GM18526 (cell line): ENCODE measurements at regions not wholly inside any gene's neighbourhood (a gene's known extent, or its start where the extent isn't known, plus 50 kb on each side); places are given as distances from the start of the nearest gene placed in this dataset.
A peak's percentile ranks its signal among the peaks of the same experiment; 100 is the strongest.

Experiments used
- POLR2A ChIP-seq: IDR thresholded peaks from 3 replicates; pipeline ENCODE4 v1.6.1; 2011; ENCODE audit not compliant: insufficient read length; ENCODE audit errors: extremely low read depth

DNA sequence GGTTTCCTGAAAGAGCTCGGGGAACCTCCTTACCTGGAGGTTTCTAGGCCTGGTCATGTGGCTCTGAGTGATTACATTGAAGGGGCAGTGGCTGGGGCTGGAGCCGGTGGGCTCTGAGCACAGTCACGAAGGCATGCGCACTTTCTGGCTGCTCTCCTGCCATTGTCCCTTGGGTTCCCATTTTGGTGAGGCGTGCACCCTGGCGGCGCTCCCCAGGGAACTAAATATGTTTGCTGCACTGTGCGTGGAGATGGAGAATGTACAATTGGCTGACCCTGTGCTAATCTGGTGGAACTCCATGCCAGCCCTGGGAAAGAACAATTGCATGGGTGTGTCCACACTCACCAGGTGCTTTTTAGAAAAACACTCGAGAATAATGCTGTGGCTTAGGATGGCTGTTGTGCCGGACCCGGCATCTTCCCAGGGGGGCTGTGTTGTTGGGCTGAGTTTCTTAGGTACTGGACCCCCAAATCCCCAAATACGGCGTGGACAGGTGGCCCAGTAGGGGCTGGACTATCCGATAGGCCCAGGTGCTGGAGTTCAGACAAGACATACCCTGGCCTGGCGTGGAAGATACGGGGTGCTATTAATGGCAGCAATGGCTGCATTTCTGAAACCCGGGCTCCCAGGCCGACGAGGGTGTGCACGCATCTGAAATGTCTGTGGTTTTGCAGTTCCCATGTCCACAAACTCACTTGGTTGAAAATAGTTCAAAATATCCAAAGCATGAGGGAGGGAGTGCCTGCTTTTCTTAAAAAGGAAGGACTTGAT, 230.5 kb downstream of the SEC14L1 start:
- TF ChIP-seq POLR2A: no peak

DNA sequence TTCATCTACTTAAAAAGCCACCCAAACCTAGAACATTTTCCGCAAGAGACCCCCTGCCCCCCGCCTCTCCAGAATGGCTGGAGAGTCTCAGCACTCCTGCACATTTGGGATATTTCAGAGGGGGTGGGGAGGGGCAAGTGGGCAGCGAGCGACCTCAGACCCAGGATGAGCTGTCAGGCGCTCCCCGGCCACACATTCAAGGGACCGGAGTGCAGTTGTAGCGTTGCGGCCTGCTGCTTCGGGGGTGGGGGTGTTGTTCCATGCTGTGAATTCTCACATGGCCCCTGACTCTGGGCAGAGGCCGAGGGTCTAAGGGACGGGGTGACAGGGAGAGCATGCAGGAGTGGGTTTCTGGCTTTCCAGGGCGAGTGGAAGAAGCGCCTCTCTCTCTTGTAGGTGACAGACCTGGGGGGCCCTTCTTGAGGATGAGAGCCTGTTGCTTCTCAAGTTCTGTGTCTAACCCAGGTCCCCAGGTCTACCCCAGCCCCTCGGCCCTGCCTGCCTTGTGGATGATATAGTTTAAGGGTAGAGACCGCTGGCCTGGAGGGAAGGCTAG, 231.2 kb downstream of the SEC14L1 start:
- no peak for TF ChIP-seq POLR2A

DNA sequence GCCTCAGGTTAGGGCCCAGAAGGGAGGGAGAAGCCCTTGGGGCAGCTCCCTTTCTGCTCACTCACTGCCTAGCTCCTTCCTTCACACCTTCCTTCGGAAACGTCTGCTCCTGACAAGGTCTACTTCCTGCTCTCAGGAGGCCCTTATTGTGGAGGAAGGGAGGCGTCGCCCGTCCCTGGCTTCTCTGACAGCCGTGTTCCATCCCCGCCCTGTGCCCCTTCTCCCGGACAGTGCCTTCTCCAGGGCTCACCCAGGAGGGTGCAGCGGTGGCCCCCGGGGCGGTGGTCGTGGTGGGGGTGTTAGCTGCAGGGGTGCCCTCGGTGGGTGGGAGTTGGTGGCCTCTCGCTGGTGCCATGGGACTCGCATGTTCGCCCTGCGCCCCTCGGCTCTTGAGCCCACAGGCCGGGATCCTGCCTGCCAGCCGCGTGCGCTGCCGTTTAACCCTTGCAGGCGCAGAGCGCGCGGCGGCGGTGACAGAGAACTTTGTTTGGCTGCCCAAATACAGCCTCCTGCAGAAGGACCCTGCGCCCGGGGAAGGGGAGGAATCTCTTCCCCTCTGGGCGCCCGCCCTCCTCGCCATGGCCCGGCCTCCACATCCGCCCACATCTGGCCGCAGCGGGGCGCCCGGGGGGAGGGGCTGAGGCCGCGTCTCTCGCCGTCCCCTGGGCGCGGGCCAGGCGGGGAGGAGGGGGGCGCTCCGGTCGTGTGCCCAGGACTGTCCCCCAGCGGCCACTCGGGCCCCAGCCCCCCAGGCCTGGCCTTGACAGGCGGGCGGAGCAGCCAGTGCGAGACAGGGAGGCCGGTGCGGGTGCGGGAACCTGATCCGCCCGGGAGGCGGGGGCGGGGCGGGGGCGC, 231.9 kb downstream of the SEC14L1 start:
- TF ChIP-seq POLR2A: peak; percentile 29

DNA sequence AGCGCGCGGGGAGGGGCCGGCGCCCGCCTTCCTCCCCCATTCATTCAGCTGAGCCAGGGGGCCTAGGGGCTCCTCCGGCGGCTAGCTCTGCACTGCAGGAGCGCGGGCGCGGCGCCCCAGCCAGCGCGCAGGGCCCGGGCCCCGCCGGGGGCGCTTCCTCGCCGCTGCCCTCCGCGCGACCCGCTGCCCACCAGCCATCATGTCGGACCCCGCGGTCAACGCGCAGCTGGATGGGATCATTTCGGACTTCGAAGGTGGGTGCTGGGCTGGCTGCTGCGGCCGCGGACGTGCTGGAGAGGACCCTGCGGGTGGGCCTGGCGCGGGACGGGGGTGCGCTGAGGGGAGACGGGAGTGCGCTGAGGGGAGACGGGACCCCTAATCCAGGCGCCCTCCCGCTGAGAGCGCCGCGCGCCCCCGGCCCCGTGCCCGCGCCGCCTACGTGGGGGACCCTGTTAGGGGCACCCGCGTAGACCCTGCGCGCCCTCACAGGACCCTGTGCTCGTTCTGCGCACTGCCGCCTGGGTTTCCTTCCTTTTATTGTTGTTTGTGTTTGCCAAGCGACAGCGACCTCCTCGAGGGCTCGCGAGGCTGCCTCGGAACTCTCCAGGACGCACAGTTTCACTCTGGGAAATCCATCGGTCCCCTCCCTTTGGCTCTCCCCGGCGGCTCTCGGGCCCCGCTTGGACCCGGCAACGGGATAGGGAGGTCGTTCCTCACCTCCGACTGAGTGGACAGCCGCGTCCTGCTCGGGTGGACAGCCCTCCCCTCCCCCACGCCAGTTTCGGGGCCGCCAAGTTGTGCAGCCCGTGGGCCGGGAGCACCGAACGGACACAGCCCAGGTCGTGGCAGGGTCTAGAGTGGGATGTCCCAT, 232.8 kb downstream of the SEC14L1 start:
- TF ChIP-seq POLR2A: no peak

DNA sequence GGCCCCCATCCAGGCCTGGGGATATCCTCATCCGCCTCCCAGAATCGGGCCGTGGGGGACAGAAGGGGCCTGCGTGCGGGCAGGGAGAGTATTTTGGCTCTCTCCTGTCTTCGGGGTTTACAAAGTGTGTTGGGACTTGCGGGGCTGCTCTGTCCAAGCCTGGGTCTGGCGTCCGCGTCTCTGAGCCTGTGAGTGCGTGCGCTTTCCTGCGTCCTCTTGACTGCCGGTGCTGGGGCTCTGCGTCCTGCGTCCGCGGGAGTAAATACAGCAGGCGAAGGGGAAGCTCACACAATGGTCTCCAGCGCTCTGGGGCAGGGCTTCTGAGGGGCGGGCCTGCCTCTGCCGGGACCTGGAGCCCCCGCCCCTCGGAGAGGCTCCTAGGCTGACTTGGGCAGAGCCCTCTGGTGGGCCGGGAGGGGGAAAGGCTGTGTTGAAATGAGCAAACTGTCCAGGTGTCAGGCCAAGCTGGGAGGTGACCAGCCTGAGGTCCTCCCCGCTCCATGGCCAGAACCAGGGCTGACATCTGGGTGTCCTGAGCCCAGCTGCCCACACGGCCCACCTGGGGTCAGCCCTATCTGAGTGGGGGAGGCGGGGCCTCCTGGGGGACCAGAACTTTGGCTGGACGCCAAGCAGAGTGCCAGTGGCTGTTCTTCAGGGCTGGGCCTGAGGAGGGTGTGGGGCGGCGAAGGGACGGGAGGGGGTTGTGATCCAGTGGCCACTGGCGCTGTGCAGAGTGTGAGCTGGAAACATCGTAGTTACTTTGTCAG, 233.6 kb downstream of the SEC14L1 start:
- peak; percentile 58 for TF ChIP-seq POLR2A

DNA sequence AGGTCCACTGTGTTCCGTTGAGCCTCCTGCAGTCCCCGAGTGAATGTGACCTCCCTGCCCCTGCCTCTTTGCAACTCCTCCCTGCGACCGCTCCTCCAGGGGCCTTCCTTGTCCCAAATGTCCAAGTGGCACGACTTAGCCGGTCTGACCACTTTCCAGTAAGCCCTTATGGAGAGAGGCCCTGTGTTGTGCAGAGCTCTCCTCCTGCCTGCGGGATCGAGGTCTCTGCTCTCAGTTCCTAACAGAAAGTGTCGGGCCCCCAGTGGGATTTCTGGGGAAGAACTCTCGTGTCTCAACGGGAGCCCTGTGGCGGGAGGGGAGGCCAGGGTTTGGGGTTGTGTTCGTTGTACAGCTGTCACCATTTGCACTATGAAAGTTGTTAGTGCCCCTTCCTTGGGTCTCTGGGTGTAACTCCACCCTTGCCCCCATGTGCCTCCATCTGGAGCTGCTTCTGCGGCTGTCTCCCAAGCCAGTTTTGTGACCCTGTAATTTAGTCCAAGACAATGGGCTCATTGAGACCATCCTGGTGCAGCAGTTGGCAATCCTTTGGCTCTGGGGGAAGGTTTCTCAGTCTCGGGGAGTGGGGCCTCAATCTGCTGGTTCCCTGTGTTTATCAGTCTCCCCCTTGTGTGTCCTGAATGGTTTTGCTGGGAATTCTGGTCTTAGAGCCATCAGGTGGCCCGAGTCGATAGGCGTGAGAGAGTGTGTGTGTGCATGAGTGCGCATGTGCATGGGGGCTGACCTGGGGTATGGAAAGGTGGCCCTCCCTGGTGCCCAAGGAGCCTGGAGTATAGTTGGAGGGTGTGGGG, 234.5 kb downstream of the SEC14L1 start:
- no peak for TF ChIP-seq POLR2A

DNA sequence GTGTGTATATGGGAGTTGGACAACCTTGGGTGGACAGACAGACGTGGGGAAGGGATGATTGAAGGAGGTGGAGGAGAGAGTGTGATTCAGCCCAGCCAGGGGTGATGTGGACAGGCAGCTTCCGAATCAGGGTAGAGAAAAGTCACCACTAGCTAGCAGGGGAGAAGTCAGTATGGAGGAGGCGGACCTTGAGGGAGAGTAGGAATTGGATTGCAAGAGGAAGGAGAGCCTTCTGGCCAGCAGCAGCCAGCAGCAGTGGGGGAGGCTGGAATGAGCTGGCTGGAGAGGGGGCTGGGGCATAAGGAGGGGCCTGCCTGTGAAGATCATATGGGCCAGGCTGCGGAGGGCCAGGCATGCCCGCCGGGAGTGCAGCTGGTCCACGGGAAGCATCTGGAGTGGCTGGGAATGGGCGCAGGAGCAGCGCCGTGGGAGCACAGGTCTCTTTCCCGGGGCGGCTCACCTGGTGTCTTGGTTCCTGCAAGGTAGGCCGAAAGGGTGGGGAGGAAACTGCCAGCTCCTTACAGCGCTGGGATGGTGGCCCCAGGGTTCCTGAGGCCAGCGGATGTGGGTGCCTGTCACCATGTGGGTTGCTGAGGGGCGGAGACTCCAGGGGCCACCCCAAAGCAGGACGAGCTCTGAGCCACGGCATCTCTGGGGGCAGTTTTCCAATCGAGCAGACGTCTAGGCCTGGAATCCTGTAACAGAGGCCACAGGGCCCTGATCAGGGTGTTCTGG, 235.3 kb downstream of the SEC14L1 start:
- TF ChIP-seq POLR2A: no peak

DNA sequence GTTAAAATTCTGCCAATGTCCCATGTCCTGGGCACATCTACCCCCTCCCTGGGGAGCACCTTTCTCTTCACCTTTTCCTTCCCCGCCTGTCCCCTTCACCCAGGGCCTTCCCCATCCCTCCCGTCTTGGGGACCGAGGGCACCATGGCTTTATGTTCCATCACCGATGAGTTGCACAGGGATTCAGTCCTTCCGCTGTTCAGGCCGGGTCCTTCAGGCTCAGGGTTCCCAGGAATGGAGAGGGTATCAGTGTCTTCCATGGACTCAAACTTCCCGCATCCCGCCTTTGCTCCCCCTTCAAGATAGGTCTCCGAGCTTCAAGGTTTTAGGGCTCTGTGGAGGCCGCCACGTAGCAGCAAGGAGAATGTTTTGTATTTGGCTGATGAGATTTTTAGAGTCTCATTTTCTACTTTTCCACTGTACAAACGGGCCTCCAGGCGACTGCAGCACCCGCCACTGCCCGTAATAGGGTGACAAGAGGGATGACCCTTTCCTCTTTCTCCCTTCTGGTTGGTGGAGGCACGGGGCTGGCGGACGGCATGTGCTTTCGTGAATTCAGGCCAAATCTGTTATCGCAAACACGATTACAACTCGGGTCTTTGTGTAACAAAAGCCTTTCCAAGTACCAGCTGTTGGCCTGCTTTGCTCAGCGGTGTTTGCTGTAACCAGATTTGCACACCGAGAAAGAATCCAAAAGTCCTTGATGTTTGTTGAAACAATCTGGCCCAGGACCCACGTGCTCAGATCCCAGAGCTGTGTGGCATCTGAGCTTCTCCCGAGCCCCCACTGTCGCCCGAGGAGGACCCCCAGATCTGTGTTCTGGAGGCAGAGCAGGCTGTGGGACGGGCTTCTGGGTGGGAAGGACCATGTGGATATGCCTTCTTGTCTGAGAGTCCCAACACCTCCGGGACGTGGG, 236.3 kb downstream of the SEC14L1 start:
- no peak for TF ChIP-seq POLR2A

DNA sequence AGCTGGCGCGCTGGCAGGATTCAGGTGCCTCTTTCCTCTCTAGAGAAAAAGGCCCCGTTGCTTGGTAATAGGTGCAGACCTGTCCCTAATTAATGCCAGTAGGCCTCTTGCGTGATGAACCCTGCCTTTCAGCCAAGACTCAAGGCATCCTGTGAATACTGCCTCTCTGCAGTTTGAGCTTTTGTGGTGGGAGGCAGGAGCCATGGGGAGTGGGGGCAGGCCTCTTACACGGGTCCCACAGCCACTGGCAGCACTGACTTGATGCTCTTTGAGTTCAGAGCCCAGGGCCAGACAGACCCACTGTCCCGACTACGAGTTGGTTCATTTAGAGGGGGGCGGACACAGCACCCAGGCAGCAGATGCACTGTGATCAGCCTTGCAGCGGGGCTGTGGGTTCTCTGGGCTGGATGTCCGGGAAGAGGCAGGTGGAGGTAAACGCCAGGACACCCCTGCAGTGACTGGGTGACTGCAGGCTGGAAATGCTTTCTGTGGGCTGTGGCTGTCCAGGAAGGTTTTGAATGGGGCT, 237.0 kb downstream of the SEC14L1 start:
- TF ChIP-seq POLR2A: no peak

DNA sequence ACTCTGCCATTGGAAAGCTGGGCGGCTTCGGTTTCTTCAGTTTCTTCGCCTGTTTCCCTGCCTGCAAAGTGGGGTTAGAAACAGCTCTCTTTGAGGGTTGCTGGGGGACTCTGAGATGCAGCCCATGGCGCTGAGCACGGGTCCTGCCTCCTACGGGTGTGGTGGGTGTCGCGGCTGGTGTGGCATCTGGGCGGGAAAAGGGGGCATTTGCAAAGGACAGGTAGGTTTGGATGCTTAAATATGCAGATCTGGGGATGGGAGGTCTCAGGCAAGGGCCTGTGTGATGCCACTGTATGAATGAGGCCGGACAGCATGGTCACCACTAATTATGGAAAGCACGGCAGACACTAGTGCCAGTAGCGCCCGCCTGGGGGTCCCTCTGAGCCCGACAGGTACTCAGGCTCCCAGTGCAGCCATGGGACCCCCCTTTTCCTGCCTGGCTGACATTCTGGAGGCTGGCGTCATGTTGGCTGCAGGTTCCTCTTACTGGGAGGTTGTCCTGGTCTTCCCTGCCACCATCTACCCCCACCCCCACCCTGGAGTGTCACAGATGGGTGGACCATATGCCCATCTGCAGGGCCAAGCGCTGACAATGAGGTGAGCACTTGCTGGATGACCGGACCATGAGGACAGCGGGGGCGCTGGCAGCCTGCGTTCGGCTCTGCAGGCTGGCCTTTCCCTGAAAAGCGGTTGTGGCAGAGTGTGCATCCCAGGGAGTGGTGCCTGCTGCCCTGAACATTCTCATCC, 237.7 kb downstream of the SEC14L1 start:
- no peak for TF ChIP-seq POLR2A

DNA sequence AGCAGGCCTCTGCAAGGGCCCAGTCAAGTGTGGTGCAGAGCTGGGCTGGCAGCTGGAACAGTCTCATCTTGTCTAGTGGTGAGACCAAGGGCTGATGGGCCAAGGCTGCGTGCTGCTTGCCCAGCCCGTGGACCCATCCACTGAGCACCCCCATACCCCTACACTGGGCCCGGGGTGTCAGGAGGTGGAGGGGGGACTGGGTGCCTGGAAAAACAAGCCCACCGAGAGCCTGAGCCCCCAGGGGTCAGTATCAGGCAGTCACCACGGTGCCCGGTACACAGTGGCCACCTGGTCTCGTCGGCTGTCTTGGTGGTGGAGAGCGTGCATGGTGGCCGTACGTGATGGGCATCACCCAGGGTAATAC, 238.3 kb downstream of the SEC14L1 start:
- no peak for TF ChIP-seq POLR2A
